Keratinocyte (primary cell): ENCODE measurements at regions not wholly inside any gene's neighbourhood (a gene's known extent, or its start where the extent isn't known, plus 50 kb on each side); places are given as distances from the start of the nearest gene placed in this dataset.

ENCODE experiments used
- DNase-seq: peaks from one replicate; pipeline ENCODE4 v3.0.0-alpha.2; 2011; ENCODE audit warnings: low read depth, missing footprints, low spot score
- FAIRE-seq: peaks from 2 replicates; lab custom pipeline; 2011; peaks lifted over from hg19 to GRCh38; lab: Jason Lieb, UNC
- H2AFZ ChIP-seq: 2 replicates; pipeline ENCODE4 v1.6.0; 2012; ENCODE audit warnings: low read length, control low read depth, inconsistent platforms; ENCODE audit not compliant: control insufficient read depth
- H3K27ac ChIP-seq: 2 replicates; pipeline ENCODE4 v1.5.1; 2011; ENCODE audit warnings: low read length; ENCODE audit not compliant: control insufficient read depth, insufficient read depth
- H3K27me3 ChIP-seq: 3 replicates; pipeline ENCODE4 v1.6.0; 2011; ENCODE audit warnings: low read length; ENCODE audit not compliant: control insufficient read depth, insufficient read depth; ENCODE audit errors: extremely low read depth
- H3K36me3 ChIP-seq, 2 experiments: 2 replicates in 1 of 2; 3 replicates in 1 of 2; pipeline ENCODE4 v1.5.1; 2011; ENCODE audit warnings: low read length in 2 of 2, mild to moderate bottlenecking in 1 of 2; ENCODE audit not compliant: control insufficient read depth in 2 of 2, insufficient read depth in 2 of 2; ENCODE audit errors: extremely low read depth in 1 of 2
- H3K4me1 ChIP-seq: 3 replicates; pipeline ENCODE4 v1.5.1; 2011; ENCODE audit warnings: low read length; ENCODE audit not compliant: control insufficient read depth, insufficient read depth; ENCODE audit errors: extremely low read depth
- H3K4me2 ChIP-seq: 3 replicates; pipeline ENCODE4 v1.6.0; 2011; ENCODE audit warnings: low read depth, low read length; ENCODE audit not compliant: control insufficient read depth, insufficient read depth; ENCODE audit errors: extremely low read depth
- H3K4me3 ChIP-seq, 3 experiments: fragments of 200-600 bp in 1 of 3; sonication (generic) in 1 of 3; 2 replicates in 2 of 3; 3 replicates in 1 of 3; pipeline ENCODE4 v1.5.1; 2011 to 2016; ENCODE audit warnings: low read length in 3 of 3, mild to moderate bottlenecking in 3 of 3, control low read depth in 2 of 3, inconsistent platforms in 1 of 3, low read depth in 1 of 3, mixed read lengths in 1 of 3, mixed run types in 1 of 3, moderate library complexity in 1 of 3; ENCODE audit not compliant: control insufficient read depth in 2 of 3, insufficient read depth in 2 of 3; ENCODE audit errors: extremely low read depth in 1 of 3
- H3K79me2 ChIP-seq: 2 replicates; pipeline ENCODE4 v1.6.0; 2012; ENCODE audit warnings: low read length; ENCODE audit not compliant: control insufficient read depth, insufficient read depth
- H3K9ac ChIP-seq: 3 replicates; pipeline ENCODE4 v1.6.0; 2011; ENCODE audit warnings: low read length; ENCODE audit not compliant: control insufficient read depth, insufficient read depth; ENCODE audit errors: extremely low read depth
- H3K9me1 ChIP-seq: 3 replicates; pipeline ENCODE4 v1.6.0; 2011; ENCODE audit warnings: low read length; ENCODE audit not compliant: control insufficient read depth, insufficient read depth; ENCODE audit errors: extremely low read depth
- H3K9me3 ChIP-seq: 2 replicates; pipeline ENCODE4 v1.5.1; 2012; ENCODE audit warnings: low read depth, low read length; ENCODE audit not compliant: control insufficient read depth
- H4K20me1 ChIP-seq: 3 replicates; pipeline ENCODE4 v1.6.0; 2011; ENCODE audit warnings: low read length; ENCODE audit not compliant: control insufficient read depth, insufficient read depth; ENCODE audit errors: extremely low read depth
- CTCF ChIP-seq, 3 experiments: IDR thresholded peaks in 1 of 3; conservative IDR thresholded peaks in 1 of 3; optimal IDR thresholded peaks in 1 of 3; 2 replicates in 2 of 3; 3 replicates in 1 of 3; pipeline versions ENCODE3 to v1.5.1; 2011; ENCODE audit warnings: low read length in 3 of 3, mild to moderate bottlenecking in 3 of 3, moderate library complexity in 2 of 3, control low read depth in 1 of 3, inconsistent platforms in 1 of 3; ENCODE audit not compliant: insufficient read depth in 2 of 3; ENCODE audit errors: extremely low read depth in 1 of 3
- EZH2 ChIP-seq: IDR thresholded peaks from one replicate; pipeline ENCODE4 v1.6.1; 2012; ENCODE audit warnings: inconsistent platforms, mild to moderate bottlenecking, low read length, moderate library complexity
- dilution Hi-C: fragments of 300-500 bp; cut with MboI; formaldehyde crosslinking; loops from one replicate; pipeline ENCODE4 v1.7.0; 2020; ENCODE audit warnings: low sequenced_read_pairs; ENCODE audit not compliant: extremely low pct_ligation_motif_present

DNA sequence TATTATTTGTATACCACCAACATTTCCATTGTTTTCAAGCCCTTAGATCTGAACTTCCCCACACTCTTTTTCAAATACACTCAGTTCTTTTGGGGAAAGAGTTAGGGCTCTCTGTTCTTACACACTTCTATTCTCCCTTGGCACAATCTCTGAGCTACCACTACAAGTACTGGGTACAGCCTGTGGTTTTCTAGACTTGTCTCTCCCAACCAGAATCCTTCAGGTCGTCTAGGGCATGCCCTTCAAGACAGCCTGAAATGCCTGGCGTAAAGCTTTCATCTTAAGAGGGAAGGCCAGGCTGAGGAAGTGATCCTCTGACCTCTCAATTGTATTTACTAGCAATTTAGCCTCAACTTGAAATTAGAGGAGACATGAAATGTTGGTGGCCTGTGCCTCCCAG, 1442.0 kb downstream of the AACS start:
- no peaks in the 10 kb centered on the region for H3K4me1 ChIP-seq
- no peaks in the 10 kb centered on the region for H3K27me3 ChIP-seq
- no peaks in the 10 kb centered on the region for H3K36me3 ChIP-seq
- no peaks in the 10 kb centered on the region for H3K79me2 ChIP-seq
- no peak overlapping the region for H3K27ac ChIP-seq
- H3K9me1 ChIP-seq, result no peaks in the 10 kb centered on the region
- no peak overlapping the region for H3K9ac ChIP-seq
- H3K4me3 ChIP-seq, result no peak overlapping the region
- no peak overlapping the region for H3K4me2 ChIP-seq
- DNase-seq (no peak), FAIRE-seq (no peak)
- TF ChIP-seq CTCF (optimal IDR thresholded peaks at IDR 0.05 in 1 of 3, IDR thresholded peaks at IDR 0.05 in 1 of 3, conservative IDR thresholded peaks at IDR 0.05 in 1 of 3; ENCODE audit: extremely low read depth in 1 of 3, insufficient read depth in 2 of 3, low read length in 3 of 3) (no peak), EZH2 (no peak)
- H3K9me3 ChIP-seq, result no peaks in the 10 kb centered on the region
- dilution Hi-C loops, result no loop called here
- no peak overlapping the region for H2AFZ ChIP-seq
- no peaks in the 10 kb centered on the region for H4K20me1 ChIP-seq

DNA sequence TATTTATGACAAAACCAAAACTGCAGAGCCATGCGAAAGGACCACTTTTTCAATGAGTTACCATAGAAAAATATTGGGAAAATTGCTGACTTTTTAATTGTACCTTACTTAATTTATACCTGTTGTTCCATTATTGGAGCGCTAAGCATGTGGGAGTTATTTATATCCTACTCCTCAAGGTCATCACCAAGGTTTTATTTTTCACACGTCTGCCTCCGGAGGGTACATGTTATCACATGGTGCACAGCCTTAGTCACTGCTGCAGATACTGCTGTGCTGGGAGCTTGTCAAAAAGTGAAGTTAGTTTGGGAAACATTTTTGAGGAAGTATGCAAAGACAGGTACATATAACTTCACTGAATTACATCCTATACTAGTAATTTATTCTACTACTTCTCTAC, 1444.3 kb downstream of the AACS start:
- dilution Hi-C loops, result no loop called here
- no peak overlapping the region for H3K4me3 ChIP-seq
- no peaks in the 10 kb centered on the region for H3K79me2 ChIP-seq
- H3K4me1 ChIP-seq, result no peaks in the 10 kb centered on the region
- H2AFZ ChIP-seq, result no peak overlapping the region
- H4K20me1 ChIP-seq, result no peaks in the 10 kb centered on the region
- no peaks in the 10 kb centered on the region for H3K9me1 ChIP-seq
- no peaks in the 10 kb centered on the region for H3K9me3 ChIP-seq
- H3K4me2 ChIP-seq, result no peak overlapping the region
- no peaks in the 10 kb centered on the region for H3K27me3 ChIP-seq
- H3K9ac ChIP-seq, result no peak overlapping the region
- no peaks in the 10 kb centered on the region for H3K36me3 ChIP-seq
- no peak for FAIRE-seq
- no peak overlapping the region for H3K27ac ChIP-seq
- TF ChIP-seq EZH2, result no peak
- no peak for TF ChIP-seq CTCF (optimal IDR thresholded peaks at IDR 0.05 in 1 of 3, IDR thresholded peaks at IDR 0.05 in 1 of 3, conservative IDR thresholded peaks at IDR 0.05 in 1 of 3; ENCODE audit: extremely low read depth in 1 of 3, insufficient read depth in 2 of 3, low read length in 3 of 3)
- DNase-seq, result no peak
